ENCODE measurements at regions not wholly inside any gene's neighbourhood (a gene's known extent, or its start where the extent isn't known, plus 50 kb on each side); places are given as distances from the start of the nearest gene placed in this dataset.

GRCh38 chr10:15432266-15432665, 61.2 kb upstream of the FAM171A1 start:
- no peak overlapping the region for H3K4me3 ChIP-seq (replicated peaks in 1 of 4; ENCODE audit: control extremely low read depth in 1 of 4, insufficient read depth in 1 of 4, low read depth in 3 of 4, low read length in 4 of 4)
- H3K27me3 ChIP-seq (ENCODE audit: control insufficient read depth, insufficient read depth, low read length) = no peaks in the 10 kb centered on the region
- no peaks in the 10 kb centered on the region for H3K79me2 ChIP-seq (ENCODE audit: control insufficient read depth, insufficient read depth, low read length)
- H3K9me3 ChIP-seq (ENCODE audit: control insufficient read depth, insufficient read depth, low read depth, low read length) = no peaks in the 10 kb centered on the region
- no peaks in the 10 kb centered on the region for H3K4me1 ChIP-seq (ENCODE audit: control insufficient read depth, extremely low read depth, insufficient read depth, low read length)
- H3K27ac ChIP-seq (ENCODE audit: insufficient read depth, low read length) = no peak overlapping the region
- DNase-seq (ENCODE audit: low read depth in 2 of 2) = no peak
- TF ChIP-seq EZH2 (IDR thresholded peaks at IDR 0.05; ENCODE audit: low read length, missing control alignments) (no peak), CTCF (conservative IDR thresholded peaks at IDR 0.05 in 1 of 2, IDR thresholded peaks at IDR 0.05 in 1 of 2; ENCODE audit: low read depth in 1 of 2, low read length in 2 of 2) (no peak)
- H3K4me2 ChIP-seq (ENCODE audit: extremely low read depth, insufficient read depth, low read length) = no peak overlapping the region
- no peak overlapping the region for H3K9ac ChIP-seq (ENCODE audit: insufficient read depth, low read length)
- no peaks in the 10 kb centered on the region for H4K20me1 ChIP-seq (ENCODE audit: control insufficient read depth, extremely low read depth, insufficient read depth, low read length)
- no peak overlapping the region for H2AFZ ChIP-seq (ENCODE audit: low read length)
- H3K36me3 ChIP-seq (ENCODE audit: control insufficient read depth, insufficient read depth, low read length) = no peaks in the 10 kb centered on the region

DNA sequence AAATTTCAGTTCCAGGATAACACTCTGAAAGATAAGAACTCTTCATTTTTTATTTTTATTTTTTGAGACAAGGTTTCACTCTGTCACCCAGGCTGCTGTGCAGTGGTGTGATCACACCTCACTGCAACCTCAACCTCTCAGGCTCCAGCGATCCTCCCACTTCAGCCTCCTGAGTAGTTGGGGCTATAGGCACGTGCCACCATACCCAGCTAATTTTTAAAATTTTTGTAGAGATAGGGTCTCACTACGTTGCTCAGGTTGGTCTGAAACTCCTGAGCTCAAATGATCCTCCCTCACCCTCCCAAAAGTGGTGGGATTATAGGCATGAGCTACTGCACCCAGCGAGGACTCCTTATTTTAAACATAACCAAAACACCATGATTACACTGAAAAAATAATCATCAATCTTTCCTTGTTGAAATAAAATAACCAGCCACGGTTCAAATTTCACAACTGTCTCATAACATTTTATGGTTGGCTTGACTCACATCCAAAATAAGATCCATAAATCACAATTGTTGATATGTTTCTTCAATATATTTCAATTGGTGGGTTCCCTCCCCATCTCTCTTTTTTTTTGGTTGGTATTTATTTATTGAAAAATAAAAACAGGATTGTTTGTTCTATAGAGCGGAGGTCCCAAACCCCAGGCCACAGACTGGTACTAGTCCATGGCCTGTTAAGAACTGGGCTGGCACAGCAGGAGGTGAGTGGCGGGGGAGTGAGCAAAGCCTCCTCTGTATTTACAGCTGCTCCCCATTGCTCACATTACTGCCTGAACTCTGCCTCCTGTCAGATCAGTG, 60.1 kb upstream of the FAM171A1 start:
- Histone ChIP-seq H3K9ac (ENCODE audit: insufficient read depth, low read length) (no peak overlapping the region), H4K20me1 (ENCODE audit: control insufficient read depth, extremely low read depth, insufficient read depth, low read length) (no peaks in the 10 kb centered on the region), H2AFZ (ENCODE audit: low read length) (no peak overlapping the region), H3K36me3 (ENCODE audit: control insufficient read depth, insufficient read depth, low read length) (no peaks in the 10 kb centered on the region), H3K4me3 (replicated peaks in 1 of 4; ENCODE audit: control extremely low read depth in 1 of 4, insufficient read depth in 1 of 4, low read depth in 3 of 4, low read length in 4 of 4) (no peak overlapping the region), H3K27ac (ENCODE audit: insufficient read depth, low read length) (no peak overlapping the region), H3K27me3 (ENCODE audit: control insufficient read depth, insufficient read depth, low read length) (no peaks in the 10 kb centered on the region), H3K79me2 (ENCODE audit: control insufficient read depth, insufficient read depth, low read length) (no peaks in the 10 kb centered on the region), H3K4me1 (ENCODE audit: control insufficient read depth, extremely low read depth, insufficient read depth, low read length) (no peaks in the 10 kb centered on the region), H3K9me3 (ENCODE audit: control insufficient read depth, insufficient read depth, low read depth, low read length) (no peaks in the 10 kb centered on the region), H3K4me2 (ENCODE audit: extremely low read depth, insufficient read depth, low read length) (no peak overlapping the region)
- no peak for TF ChIP-seq CTCF (conservative IDR thresholded peaks at IDR 0.05 in 1 of 2, IDR thresholded peaks at IDR 0.05 in 1 of 2; ENCODE audit: low read depth in 1 of 2, low read length in 2 of 2)
- no peak for TF ChIP-seq EZH2 (IDR thresholded peaks at IDR 0.05; ENCODE audit: low read length, missing control alignments)
- no peak for DNase-seq (ENCODE audit: low read depth in 2 of 2)

DNA sequence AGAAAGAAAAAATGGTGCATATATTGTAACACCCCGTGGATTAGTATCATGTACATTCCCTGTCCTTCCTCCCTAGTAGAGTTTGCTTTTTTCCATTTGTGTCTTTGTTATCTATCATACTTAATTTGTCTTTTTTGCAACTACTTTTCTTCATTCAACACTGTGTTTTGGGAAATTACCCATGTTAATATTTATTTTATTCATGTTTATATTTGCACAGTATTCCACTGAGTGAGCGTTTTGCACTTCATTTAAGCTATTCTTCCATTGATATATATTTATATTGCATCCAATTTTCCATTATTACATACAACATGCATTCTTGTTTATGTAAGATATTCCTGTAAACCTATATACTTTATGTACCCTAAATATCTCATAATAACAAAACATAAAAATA, 57.6 kb upstream of the FAM171A1 start:
- H4K20me1 ChIP-seq (ENCODE audit: control insufficient read depth, extremely low read depth, insufficient read depth, low read length) = no peaks in the 10 kb centered on the region
- no peaks in the 10 kb centered on the region for H3K4me1 ChIP-seq (ENCODE audit: control insufficient read depth, extremely low read depth, insufficient read depth, low read length)
- no peak overlapping the region for H3K9ac ChIP-seq (ENCODE audit: insufficient read depth, low read length)
- H3K27me3 ChIP-seq (ENCODE audit: control insufficient read depth, insufficient read depth, low read length) = no peaks in the 10 kb centered on the region
- no peak overlapping the region for H3K4me3 ChIP-seq (replicated peaks in 1 of 4; ENCODE audit: control extremely low read depth in 1 of 4, insufficient read depth in 1 of 4, low read depth in 3 of 4, low read length in 4 of 4)
- no peaks in the 10 kb centered on the region for H3K79me2 ChIP-seq (ENCODE audit: control insufficient read depth, insufficient read depth, low read length)
- H3K27ac ChIP-seq (ENCODE audit: insufficient read depth, low read length) = no peak overlapping the region
- TF ChIP-seq CTCF (conservative IDR thresholded peaks at IDR 0.05 in 1 of 2, IDR thresholded peaks at IDR 0.05 in 1 of 2; ENCODE audit: low read depth in 1 of 2, low read length in 2 of 2) (no peak), EZH2 (IDR thresholded peaks at IDR 0.05; ENCODE audit: low read length, missing control alignments) (no peak)
- H3K9me3 ChIP-seq (ENCODE audit: control insufficient read depth, insufficient read depth, low read depth, low read length) = no peaks in the 10 kb centered on the region
- no peak overlapping the region for H3K4me2 ChIP-seq (ENCODE audit: extremely low read depth, insufficient read depth, low read length)
- no peak for DNase-seq (ENCODE audit: low read depth in 2 of 2)
- H3K36me3 ChIP-seq (ENCODE audit: control insufficient read depth, insufficient read depth, low read length) = no peaks in the 10 kb centered on the region
- no peak overlapping the region for H2AFZ ChIP-seq (ENCODE audit: low read length)
